HepG2 (cell line): ENCODE measurements at regions not wholly inside any gene's neighbourhood (a gene's known extent, or its start where the extent isn't known, plus 50 kb on each side); places are given as distances from the start of the nearest gene placed in this dataset.

Source experiments
- ATAC-seq: fragments of 200-7000 bp; cut with Tn5 transposase; 3 replicates; pipeline ENCODE4 v1.9.1; 2020; ENCODE audit warnings: mild to moderate bottlenecking, moderate library complexity
- BruUV-seq: library from RNA; stranded (reverse); fragments of 400-500 nt; replicated peaks from 2 replicates; lab custom pipeline; 2021; lab: Mats Ljungman, UMichigan
- CTCF ChIA-PET: fragments of 300-600 bp; formaldehyde crosslinking; extraction: SDS; loops from one replicate; lab custom pipeline; 2021; ENCODE audit warnings: low total read pairs, inconsistent platforms, low intra/inter-chr PET ratio; lab: Yijun Ruan, JAX
- POLR2A ChIA-PET: fragments of 350-600 bp; sonication (Branson Sonifier 250); formaldehyde crosslinking; loops from one replicate; lab custom pipeline; 2020; ENCODE audit warnings: antibody characterized with exemption, inconsistent platforms; lab: Yijun Ruan, JAX
- DNase-seq: peaks from one replicate; pipeline ENCODE4 v3.0.0-alpha.2; 2015; ENCODE audit warnings: low spot score
- FAIRE-seq: peaks from 3 replicates; lab custom pipeline; 2011; peaks lifted over from hg19 to GRCh38; lab: Jason Lieb, UNC
- H2AFZ ChIP-seq: one replicate; pipeline ENCODE4 v1.6.1; 2011; ENCODE audit warnings: low read length, inconsistent platforms
- H3K27ac ChIP-seq: fragments of 300-600 bp; 3 replicates; pipeline ENCODE4 v1.8.0; 2011; ENCODE audit warnings: mixed run types, mild to moderate bottlenecking, mixed read lengths, low read length, inconsistent platforms; ENCODE audit not compliant: insufficient read depth; ENCODE audit errors: extremely low read length
- H3K27me3 ChIP-seq, 2 experiments: fragments of 200-600 bp in 1 of 2; 2 replicates in 1 of 2; 3 replicates in 1 of 2; pipeline versions ENCODE4 v1.6.0 to v1.8.0; 2011; ENCODE audit warnings: low read length in 2 of 2, mild to moderate bottlenecking in 2 of 2, moderate library complexity in 2 of 2, inconsistent platforms in 1 of 2; ENCODE audit not compliant: insufficient read depth in 2 of 2, control insufficient read depth in 1 of 2
- H3K36me3 ChIP-seq, 2 experiments: fragments of 200-600 bp in 1 of 2; replicated peaks in 1 of 2; 2 replicates in 1 of 2; 3 replicates in 1 of 2; pipeline versions ENCODE4 v1.5.1 to v1.8.0; 2011; ENCODE audit warnings: low read length in 2 of 2, inconsistent platforms in 1 of 2; ENCODE audit not compliant: insufficient read depth in 2 of 2, control insufficient read depth in 1 of 2
- H3K4me1 ChIP-seq: 2 replicates; pipeline ENCODE4 v1.5.1; 2012; ENCODE audit warnings: low read length, inconsistent platforms; ENCODE audit not compliant: insufficient read depth
- H3K4me2 ChIP-seq: 2 replicates; pipeline ENCODE4 v1.6.0; 2011; ENCODE audit warnings: low read depth, low read length, inconsistent platforms
- H3K4me3 ChIP-seq, 3 experiments: fragments of 200-600 bp in 1 of 3; sonication (generic), shearing (Covaris generic) in 1 of 3; replicated peaks in 1 of 3; 2 replicates each; pipeline ENCODE4 v1.5.1; 2011 to 2016; ENCODE audit warnings: low read length in 3 of 3, inconsistent platforms in 2 of 3, low read depth in 2 of 3, mild to moderate bottlenecking in 2 of 3, control low read depth in 1 of 3, mixed read lengths in 1 of 3; ENCODE audit not compliant: insufficient read depth in 1 of 3
- H3K79me2 ChIP-seq: one replicate; pipeline ENCODE4 v1.6.1; 2011; ENCODE audit warnings: low read length, inconsistent platforms; ENCODE audit not compliant: insufficient read depth
- H3K9ac ChIP-seq: 2 replicates; pipeline ENCODE4 v1.6.0; 2011; ENCODE audit warnings: mild to moderate bottlenecking, low read depth, low read length, inconsistent platforms; ENCODE audit not compliant: insufficient read depth
- H3K9me3 ChIP-seq: 2 replicates; pipeline ENCODE4 v1.5.1; 2012; ENCODE audit warnings: mild to moderate bottlenecking, low read length
- H4K20me1 ChIP-seq: 2 replicates; pipeline ENCODE4 v1.6.0; 2011; ENCODE audit warnings: inconsistent platforms, mild to moderate bottlenecking, low read length, moderate library complexity; ENCODE audit not compliant: insufficient read depth
- ARNT ChIP-seq: fragments of 450-650 bp; IDR thresholded peaks from 2 replicates; pipeline ENCODE4 v1.6.1; 2017
- CAMTA2 ChIP-seq: sonication (generic); formaldehyde crosslinking; IDR thresholded peaks from 2 replicates; pipeline ENCODE4 v1.4.0; 2020; ENCODE audit warnings: mild to moderate bottlenecking, missing genetic modification reagents, borderline replicate concordance
- HIVEP1 ChIP-seq: sonication (generic); formaldehyde crosslinking; IDR thresholded peaks from 2 replicates; pipeline ENCODE4 v1.4.0; 2020; ENCODE audit warnings: mild to moderate bottlenecking, missing genetic modification reagents
- LRRFIP1 ChIP-seq: sonication (generic); formaldehyde crosslinking; conservative IDR thresholded peaks from 2 replicates; pipeline ENCODE4 v1.4.0; 2020; ENCODE audit warnings: missing genetic modification reagents
- MTERF4 ChIP-seq: sonication (generic); formaldehyde crosslinking; IDR thresholded peaks from 2 replicates; pipeline ENCODE4 v1.8.0; 2023; ENCODE audit warnings: mild to moderate bottlenecking, missing genetic modification reagents
- NFE2L2 ChIP-seq: fragments of 150-350 bp; IDR thresholded peaks from 2 replicates; pipeline ENCODE4 v1.6.1; 2014; ENCODE audit warnings: low read length
- NFKBIZ ChIP-seq: IDR thresholded peaks from 2 replicates; pipeline ENCODE4 v1.6.1; 2018; ENCODE audit warnings: missing genetic modification reagents, missing compliant biosample characterization
- ZBTB38 ChIP-seq: sonication (generic); formaldehyde crosslinking; IDR thresholded peaks from 2 replicates; pipeline ENCODE4 v1.5.1; 2020; ENCODE audit warnings: mild to moderate bottlenecking, missing genetic modification reagents
- ZNF143 ChIP-seq: sonication (generic); formaldehyde crosslinking; IDR thresholded peaks from 2 replicates; pipeline ENCODE4 v1.4.0; 2020; ENCODE audit warnings: missing genetic modification reagents
- ZNF260 ChIP-seq: sonication (generic); formaldehyde crosslinking; IDR thresholded peaks from 2 replicates; pipeline ENCODE4 v1.4.0; 2020; ENCODE audit warnings: missing genetic modification reagents, low read depth, mild to moderate bottlenecking, borderline replicate concordance
- ZNF33B ChIP-seq: sonication (generic); formaldehyde crosslinking; IDR thresholded peaks from 2 replicates; pipeline ENCODE4 v1.5.1; 2020; ENCODE audit warnings: mild to moderate bottlenecking, missing genetic modification reagents
- ZNF614 ChIP-seq: IDR thresholded peaks from 2 replicates; pipeline ENCODE4 v1.6.1; 2018; ENCODE audit warnings: missing biosample characterization, missing genetic modification reagents, inconsistent platforms, borderline replicate concordance
- ZNF788 ChIP-seq: sonication (generic); formaldehyde crosslinking; IDR thresholded peaks from 2 replicates; pipeline ENCODE4 v1.5.0; 2020; ENCODE audit warnings: mild to moderate bottlenecking, missing genetic modification reagents, borderline replicate concordance
- whole genome bisulfite sequencing: methylation state at CpG from one replicate; pipeline ENCODE4 v1.1.6; 2017; ENCODE audit warnings: low lambda C conversion rate; 5-methylcytosine and 5-hydroxymethylcytosine counted together
- in situ Hi-C: cut with HindIII; loops from 2 replicates; pipeline ENCODE4 v1.10.0; 2017; ENCODE audit warnings: low pct_unique_long_range_greater_than_20kb; ENCODE audit not compliant: extremely low pct_ligation_motif_present
- intact Hi-C: fragments of 100-400 bp; cut with micrococcal nuclease; formaldehyde crosslinking; loops from one replicate; pipeline ENCODE4 v1.10.0; 2022; ENCODE audit not compliant: unreplicated experiment
- TF ChIP-seq, protein P1 (sequence below): sonication (generic); formaldehyde crosslinking; IDR thresholded peaks from 2 replicates; pipeline ENCODE4 v1.5.1; 2020; ENCODE audit warnings: missing genetic modification reagents, mild to moderate bottlenecking, borderline replicate concordance
- TF ChIP-seq, protein P2 (sequence below): sonication (generic); formaldehyde crosslinking; IDR thresholded peaks from 2 replicates; pipeline ENCODE4 v1.4.0; 2020; ENCODE audit warnings: missing genetic modification reagents, mild to moderate bottlenecking, borderline replicate concordance
- TF ChIP-seq, protein P3 (sequence below): sonication (generic); formaldehyde crosslinking; IDR thresholded peaks from 2 replicates; pipeline ENCODE4 v1.5.1; 2020; ENCODE audit warnings: missing genetic modification reagents, mild to moderate bottlenecking, borderline replicate concordance

DNA sequence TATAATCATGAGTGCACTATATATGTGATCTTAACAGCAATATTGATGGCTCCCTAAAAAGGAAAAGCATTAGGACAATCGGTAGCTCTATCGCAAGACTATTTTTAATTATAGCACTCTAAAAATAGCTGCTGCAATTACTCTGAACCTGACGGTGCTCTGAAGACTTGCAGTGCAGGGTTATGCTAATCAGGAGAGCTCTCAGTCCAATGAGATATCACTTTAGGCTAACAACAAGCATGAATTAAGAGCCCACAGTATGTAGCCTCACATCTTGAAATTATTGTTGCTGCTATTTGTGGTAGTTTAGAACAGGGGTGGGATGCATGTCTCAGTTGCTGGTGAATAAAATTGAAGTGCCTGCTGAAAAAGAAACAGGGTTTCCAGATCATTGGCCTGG is 515.8 kb upstream of the AKR1E2 start (continued):
- TF ChIP-seq ZNF788 = no peak
- TF ChIP-seq MTERF4 (CRISPR knock-in tag) = no peak
- no peak for TF ChIP-seq HIVEP1
- no peak for TF ChIP-seq NFE2L2
- TF ChIP-seq ZBTB38 = no peak
- TF ChIP-seq, protein P1, sequence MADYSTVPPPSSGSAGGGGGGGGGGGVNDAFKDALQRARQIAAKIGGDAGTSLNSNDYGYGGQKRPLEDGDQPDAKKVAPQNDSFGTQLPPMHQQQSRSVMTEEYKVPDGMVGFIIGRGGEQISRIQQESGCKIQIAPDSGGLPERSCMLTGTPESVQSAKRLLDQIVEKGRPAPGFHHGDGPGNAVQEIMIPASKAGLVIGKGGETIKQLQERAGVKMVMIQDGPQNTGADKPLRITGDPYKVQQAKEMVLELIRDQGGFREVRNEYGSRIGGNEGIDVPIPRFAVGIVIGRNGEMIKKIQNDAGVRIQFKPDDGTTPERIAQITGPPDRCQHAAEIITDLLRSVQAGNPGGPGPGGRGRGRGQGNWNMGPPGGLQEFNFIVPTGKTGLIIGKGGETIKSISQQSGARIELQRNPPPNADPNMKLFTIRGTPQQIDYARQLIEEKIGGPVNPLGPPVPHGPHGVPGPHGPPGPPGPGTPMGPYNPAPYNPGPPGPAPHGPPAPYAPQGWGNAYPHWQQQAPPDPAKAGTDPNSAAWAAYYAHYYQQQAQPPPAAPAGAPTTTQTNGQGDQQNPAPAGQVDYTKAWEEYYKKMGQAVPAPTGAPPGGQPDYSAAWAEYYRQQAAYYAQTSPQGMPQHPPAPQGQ (CRISPR knock-in tag) = no peak
- no peak for TF ChIP-seq LRRFIP1

DNA sequence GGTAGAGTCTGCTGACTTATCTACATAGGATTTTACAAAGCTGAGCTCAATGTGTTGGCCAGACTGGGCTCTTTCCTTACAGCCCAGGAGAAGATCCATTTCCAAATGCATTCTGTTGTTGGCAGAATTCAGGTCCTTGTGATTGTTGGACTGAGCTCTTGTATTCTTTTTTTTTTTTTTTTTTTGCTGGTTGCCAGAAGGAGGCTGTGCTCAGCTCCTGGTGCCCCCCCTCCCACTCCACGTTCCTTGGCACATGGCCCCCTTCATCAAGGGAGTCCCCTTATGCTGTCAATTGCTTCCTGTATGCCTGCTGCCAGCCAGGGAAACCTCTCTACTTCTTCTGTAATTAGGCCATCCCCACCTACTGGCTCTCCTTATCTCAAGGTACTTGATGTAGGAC is 518.1 kb upstream of the AKR1E2 start:
- BruUV-seq = no TSS peak
- Histone ChIP-seq H3K4me3 (no peak overlapping the region), H4K20me1 (no peaks in the 10 kb centered on the region), H3K27ac (no peak overlapping the region), H3K27me3 (peaks cover 0 to 2% of the 10 kb centered on the region in 2 experiments; a peak in 1 of 5 replicates), H3K36me3 (no peaks in the 10 kb centered on the region), H3K79me2 (no peaks in the 10 kb centered on the region), H2AFZ (no peak overlapping the region), H3K4me2 (no peak overlapping the region), H3K9me3 (no peaks in the 10 kb centered on the region), H3K4me1 (no peaks in the 10 kb centered on the region), H3K9ac (no peak overlapping the region)
- DNase-seq = no peak
- FAIRE-seq = no peak
- intact Hi-C loops = no loop called here
- POLR2A ChIA-PET = no interaction called here
- no peak for ATAC-seq
- in situ Hi-C loops = no loop called here
- 0% methylated on average over 1 of the region's 1 CpG for WGBS
- CTCF ChIA-PET = no interaction called here
- TF ChIP-seq ZNF143 (CRISPR knock-in tag) = no peak
- TF ChIP-seq, protein P2, sequence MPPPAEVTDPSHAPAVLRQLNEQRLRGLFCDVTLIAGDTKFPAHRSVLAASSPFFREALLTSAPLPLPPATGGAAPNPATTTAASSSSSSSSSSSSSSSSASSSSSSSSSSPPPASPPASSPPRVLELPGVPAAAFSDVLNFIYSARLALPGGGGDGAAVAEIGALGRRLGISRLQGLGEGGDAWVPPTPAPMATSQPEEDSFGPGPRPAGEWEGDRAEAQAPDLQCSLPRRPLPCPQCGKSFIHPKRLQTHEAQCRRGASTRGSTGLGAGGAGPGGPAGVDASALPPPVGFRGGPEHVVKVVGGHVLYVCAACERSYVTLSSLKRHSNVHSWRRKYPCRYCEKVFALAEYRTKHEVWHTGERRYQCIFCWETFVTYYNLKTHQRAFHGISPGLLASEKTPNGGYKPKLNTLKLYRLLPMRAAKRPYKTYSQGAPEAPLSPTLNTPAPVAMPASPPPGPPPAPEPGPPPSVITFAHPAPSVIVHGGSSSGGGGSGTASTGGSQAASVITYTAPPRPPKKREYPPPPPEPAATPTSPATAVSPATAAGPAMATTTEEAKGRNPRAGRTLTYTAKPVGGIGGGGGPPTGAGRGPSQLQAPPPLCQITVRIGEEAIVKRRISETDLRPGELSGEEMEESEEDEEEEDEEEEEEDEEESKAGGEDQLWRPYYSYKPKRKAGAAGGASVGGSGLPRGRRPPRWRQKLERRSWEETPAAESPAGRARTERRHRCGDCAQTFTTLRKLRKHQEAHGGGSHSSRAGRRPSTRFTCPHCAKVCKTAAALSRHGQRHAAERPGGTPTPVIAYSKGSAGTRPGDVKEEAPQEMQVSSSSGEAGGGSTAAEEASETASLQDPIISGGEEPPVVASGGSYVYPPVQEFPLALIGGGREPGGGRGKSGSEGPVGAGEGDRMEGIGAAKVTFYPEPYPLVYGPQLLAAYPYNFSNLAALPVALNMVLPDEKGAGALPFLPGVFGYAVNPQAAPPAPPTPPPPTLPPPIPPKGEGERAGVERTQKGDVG (CRISPR knock-in tag) = no peak
- TF ChIP-seq NFKBIZ (CRISPR knock-in tag) = no peak
- TF ChIP-seq ZNF614 = no peak
- no peak for TF ChIP-seq ZNF260 (CRISPR knock-in tag)
- no peak for TF ChIP-seq CAMTA2 (CRISPR knock-in tag)
- TF ChIP-seq, protein P3, sequence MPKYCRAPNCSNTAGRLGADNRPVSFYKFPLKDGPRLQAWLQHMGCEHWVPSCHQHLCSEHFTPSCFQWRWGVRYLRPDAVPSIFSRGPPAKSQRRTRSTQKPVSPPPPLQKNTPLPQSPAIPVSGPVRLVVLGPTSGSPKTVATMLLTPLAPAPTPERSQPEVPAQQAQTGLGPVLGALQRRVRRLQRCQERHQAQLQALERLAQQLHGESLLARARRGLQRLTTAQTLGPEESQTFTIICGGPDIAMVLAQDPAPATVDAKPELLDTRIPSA (CRISPR knock-in tag) = no peak
- TF ChIP-seq ARNT = no peak
- no peak for TF ChIP-seq ZNF33B (CRISPR knock-in tag)
